ENCODE measurements at regions not wholly inside any gene's neighbourhood (a gene's known extent, or its start where the extent isn't known, plus 50 kb on each side); places are given as distances from the start of the nearest gene placed in this dataset.

DNA sequence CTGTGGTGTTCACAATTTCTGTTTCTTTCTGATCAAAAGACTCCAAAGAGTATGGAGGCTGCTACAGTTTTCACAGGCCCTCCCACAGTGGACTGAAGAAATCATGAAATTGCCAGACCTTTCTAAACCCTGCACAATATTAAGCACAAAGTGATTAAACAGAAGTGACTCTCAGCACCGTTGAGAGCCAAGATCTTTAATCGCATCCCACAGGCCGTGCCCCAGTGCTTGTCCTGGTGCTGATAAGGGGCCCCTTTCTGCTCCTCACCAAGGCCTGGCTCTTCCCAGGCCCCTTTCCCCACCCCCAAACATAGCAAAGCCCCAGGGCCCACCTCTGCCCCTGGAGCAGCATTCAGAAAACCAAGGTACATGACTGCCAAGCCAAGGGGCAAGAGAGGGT lies 57.4 kb upstream of the BMAL1 start:
- TF ChIP-seq, protein P1, sequence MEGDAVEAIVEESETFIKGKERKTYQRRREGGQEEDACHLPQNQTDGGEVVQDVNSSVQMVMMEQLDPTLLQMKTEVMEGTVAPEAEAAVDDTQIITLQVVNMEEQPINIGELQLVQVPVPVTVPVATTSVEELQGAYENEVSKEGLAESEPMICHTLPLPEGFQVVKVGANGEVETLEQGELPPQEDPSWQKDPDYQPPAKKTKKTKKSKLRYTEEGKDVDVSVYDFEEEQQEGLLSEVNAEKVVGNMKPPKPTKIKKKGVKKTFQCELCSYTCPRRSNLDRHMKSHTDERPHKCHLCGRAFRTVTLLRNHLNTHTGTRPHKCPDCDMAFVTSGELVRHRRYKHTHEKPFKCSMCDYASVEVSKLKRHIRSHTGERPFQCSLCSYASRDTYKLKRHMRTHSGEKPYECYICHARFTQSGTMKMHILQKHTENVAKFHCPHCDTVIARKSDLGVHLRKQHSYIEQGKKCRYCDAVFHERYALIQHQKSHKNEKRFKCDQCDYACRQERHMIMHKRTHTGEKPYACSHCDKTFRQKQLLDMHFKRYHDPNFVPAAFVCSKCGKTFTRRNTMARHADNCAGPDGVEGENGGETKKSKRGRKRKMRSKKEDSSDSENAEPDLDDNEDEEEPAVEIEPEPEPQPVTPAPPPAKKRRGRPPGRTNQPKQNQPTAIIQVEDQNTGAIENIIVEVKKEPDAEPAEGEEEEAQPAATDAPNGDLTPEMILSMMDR (IDR thresholded peaks at IDR 0.05) = no peak
- TF ChIP-seq, protein P2, sequence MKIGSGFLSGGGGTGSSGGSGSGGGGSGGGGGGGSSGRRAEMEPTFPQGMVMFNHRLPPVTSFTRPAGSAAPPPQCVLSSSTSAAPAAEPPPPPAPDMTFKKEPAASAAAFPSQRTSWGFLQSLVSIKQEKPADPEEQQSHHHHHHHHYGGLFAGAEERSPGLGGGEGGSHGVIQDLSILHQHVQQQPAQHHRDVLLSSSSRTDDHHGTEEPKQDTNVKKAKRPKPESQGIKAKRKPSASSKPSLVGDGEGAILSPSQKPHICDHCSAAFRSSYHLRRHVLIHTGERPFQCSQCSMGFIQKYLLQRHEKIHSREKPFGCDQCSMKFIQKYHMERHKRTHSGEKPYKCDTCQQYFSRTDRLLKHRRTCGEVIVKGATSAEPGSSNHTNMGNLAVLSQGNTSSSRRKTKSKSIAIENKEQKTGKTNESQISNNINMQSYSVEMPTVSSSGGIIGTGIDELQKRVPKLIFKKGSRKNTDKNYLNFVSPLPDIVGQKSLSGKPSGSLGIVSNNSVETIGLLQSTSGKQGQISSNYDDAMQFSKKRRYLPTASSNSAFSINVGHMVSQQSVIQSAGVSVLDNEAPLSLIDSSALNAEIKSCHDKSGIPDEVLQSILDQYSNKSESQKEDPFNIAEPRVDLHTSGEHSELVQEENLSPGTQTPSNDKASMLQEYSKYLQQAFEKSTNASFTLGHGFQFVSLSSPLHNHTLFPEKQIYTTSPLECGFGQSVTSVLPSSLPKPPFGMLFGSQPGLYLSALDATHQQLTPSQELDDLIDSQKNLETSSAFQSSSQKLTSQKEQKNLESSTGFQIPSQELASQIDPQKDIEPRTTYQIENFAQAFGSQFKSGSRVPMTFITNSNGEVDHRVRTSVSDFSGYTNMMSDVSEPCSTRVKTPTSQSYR (CRISPR knock-in tag; IDR thresholded peaks at IDR 0.05) = no peak
- TF ChIP-seq EMX1 (CRISPR knock-in tag; IDR thresholded peaks at IDR 0.05) (no peak), NR2C2 (CRISPR knock-in tag; IDR thresholded peaks at IDR 0.05) (no peak), ESRRA (CRISPR knock-in tag; IDR thresholded peaks at IDR 0.05; ENCODE audit: borderline replicate concordance) (no peak), JUN (CRISPR knock-in tag; IDR thresholded peaks at IDR 0.05) (no peak)
- TF ChIP-seq, protein P3, sequence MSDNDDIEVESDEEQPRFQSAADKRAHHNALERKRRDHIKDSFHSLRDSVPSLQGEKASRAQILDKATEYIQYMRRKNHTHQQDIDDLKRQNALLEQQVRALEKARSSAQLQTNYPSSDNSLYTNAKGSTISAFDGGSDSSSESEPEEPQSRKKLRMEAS (CRISPR knock-in tag; IDR thresholded peaks at IDR 0.05) = no peak
